HG02642 (cell line): ENCODE measurements at regions not wholly inside any gene's neighbourhood (a gene's known extent, or its start where the extent isn't known, plus 50 kb on each side); places are given as distances from the start of the nearest gene placed in this dataset.
A peak's percentile ranks its signal among the peaks of the same experiment; 100 is the strongest.
"Not testable (repeated sequence)": the region's sequence is repeated elsewhere in the genome, so short reads cannot be mapped to it uniquely, and the experiment has no call there.

ENCODE experiments used
- ATAC-seq: cut with Tn5 transposase; IDR thresholded peaks from one replicate; pipeline ENCODE4 v1.9.1; 2021; ENCODE audit warnings: mild to moderate bottlenecking; ENCODE audit not compliant: unreplicated experiment, poor library complexity

GRCh38 chr7:66413379-66414114 lies 208.4 kb downstream of the TPST1 start:
- peak; percentile 81 for ATAC-seq

- no peak for ATAC-seq
Measured at GRCh38 chr7:66415659-66416265, 210.6 kb downstream of the TPST1 start.

GRCh38 chr7:66418537-66418936 lies 210.1 kb upstream of the KCTD7 start:
- ATAC-seq, result no peak

DNA sequence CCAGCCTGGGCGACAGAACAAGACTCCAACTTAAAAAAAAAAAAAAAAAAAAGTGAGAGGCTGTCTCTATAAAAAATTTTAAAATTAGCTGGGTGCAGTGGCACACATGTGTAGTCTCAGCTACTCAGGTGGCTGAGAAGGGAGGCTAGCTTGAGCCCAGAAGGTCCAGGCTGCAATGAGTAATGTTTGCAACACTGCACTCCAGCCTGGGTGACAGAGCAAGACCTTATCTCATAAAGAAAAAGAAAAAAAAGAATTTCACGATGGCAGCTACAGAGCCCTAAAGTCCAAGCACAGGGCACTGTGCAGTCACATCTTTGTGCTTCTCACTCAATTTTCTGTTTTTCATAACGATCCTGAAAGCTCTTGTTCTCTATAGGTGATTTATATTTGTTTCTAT lies 209.5 kb upstream of the KCTD7 start:
- ATAC-seq, result no peak

DNA sequence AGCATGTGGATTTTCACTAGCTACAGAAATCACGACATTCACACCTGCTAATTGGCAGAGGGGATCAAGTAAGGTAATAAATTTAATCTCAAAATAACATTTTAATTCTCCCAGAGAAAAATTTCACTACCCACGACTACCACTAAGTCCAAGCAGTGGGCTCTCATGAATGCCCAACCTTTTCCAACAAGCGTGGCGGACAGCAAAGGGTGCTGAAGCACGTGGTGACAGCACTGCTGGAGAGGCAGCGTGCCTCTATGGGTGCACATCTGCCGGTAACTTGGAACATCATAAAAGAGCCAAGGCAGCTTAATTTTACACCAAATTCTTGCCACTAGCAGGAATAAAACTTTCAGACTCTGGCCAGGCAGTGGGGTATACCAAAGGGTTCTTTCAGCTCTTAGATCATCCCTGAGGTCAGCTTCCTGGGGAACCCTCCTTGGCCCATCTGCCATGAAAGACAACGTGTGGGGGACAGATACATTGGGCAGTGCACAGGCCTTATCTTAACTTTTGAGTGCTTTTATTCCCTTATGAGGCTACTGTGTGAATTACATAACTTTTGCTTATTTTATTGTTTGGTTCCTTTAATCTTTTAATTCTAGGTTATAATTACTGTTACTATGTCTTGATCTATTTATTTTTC lies 206.7 kb upstream of the KCTD7 start:
- no peak for ATAC-seq

DNA sequence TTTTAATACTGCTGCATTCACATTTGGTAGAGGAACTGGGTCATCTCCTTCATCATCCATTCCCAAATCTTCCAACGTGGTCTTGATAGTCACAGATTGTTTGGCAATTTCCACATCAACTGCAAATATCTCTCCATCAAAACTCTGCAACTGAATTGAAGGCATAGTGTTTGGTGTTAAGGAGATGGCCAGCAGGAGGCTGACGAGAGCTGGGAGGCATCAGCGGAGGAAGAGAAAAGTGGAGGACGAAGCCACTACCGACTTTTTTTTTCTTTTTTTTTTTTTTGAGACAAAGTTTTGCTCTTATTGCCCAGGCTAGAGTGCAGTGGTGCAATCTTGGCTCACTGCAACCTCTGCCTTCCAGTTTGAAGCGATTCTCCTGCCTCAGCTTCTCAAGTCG lies 205.0 kb upstream of the KCTD7 start:
- ATAC-seq, result no peak

- no peak for ATAC-seq
Measured at GRCh38 chr7:66426332-66426731, 202.3 kb upstream of the KCTD7 start.

DNA sequence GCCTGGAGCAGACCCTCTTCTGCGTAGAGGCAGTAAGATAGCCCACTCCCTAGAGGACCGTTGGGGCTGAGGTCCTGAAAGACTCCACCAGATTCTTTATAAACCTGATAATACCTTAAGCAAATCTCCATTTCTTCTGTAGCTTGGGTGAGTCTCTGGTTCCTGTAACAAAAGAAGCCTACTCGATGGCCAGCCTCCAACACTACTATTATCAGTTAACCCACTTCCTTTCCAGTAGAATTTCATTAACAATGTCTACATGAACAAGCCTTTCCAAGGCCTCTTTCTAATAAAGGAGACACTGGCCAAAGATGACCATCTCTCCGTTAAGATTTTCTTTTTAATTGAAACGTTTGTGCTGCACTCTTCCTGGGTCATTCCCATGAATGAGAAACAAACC lies 201.7 kb upstream of the KCTD7 start:
- ATAC-seq, result no peak

- no peak for ATAC-seq
Measured at GRCh38 chr7:66427956-66428355, 200.7 kb upstream of the KCTD7 start.

GRCh38 chr7:66429498-66430163 lies 199.1 kb upstream of the KCTD7 start:
- ATAC-seq, result no peak

DNA sequence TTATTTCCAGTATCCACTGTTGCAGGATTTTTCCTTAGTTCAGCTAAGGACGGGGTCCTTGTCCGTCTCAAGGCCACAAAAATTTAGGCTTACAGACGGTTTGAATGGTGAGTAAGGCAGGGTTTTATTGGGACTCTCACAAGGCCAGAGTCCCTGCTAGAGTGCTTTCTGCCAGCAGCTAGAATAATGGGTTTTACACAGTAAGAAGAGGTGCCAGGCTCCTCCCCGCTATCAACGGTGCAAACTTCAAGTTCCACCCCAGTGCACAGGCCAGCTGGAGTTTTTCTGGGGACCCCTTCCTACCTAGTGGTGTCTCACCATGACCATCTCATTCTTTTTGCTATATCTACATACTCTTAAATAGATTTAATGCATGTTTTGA lies 198.5 kb upstream of the KCTD7 start:
- no peak for ATAC-seq

DNA sequence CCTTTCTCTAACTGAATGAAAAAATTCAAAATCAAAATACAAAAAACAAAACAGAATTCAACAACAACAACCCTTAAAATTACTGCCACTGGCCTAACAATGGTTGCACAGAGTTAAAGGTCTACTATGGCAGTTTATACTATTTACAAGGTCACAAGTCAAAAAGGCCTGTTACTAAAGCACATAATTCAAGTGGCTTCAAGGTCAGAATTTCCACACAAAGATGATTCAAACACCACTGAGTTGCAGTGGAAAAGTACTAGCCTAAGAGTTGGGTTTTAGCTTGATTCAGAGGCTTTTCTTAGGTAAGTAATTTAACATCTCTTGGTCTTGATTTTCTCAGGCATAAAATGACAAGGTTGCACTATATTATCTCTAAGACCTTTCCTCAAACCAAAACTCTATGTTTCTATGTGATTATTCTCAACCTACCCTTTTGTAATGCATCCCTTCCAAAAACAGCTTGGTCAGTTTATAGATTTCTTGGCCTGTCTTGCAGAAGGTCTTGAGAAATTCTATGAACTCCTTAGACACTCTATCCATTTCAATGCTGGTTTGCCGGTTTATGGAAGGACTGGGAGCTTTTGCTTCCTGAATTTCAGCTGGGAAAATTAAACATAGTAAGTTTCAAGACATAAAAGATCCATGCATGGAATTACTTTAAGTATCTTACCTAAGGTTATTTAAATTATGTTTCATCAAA lies 189.8 kb upstream of the KCTD7 start:
- ATAC-seq, result not testable (repeated sequence)

DNA sequence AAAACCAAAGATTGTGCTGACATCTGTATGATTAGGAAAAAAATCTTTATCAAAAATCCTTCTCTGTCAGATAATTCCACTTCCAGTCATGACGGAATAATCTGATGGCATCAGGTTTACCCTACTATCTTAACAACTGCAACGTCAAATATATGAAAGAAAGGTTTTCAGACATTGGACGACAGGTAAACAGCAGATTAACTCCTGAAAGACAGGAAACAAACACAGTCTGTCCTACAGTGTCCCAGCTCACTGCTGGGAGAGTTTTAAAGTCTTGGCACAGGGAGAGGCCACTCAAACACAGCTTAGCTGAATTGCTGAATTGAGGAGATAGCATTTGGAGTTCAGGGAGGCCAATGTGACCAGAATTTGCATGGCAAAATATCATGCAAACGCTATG lies 186.3 kb upstream of the KCTD7 start:
- ATAC-seq, result no peak

DNA sequence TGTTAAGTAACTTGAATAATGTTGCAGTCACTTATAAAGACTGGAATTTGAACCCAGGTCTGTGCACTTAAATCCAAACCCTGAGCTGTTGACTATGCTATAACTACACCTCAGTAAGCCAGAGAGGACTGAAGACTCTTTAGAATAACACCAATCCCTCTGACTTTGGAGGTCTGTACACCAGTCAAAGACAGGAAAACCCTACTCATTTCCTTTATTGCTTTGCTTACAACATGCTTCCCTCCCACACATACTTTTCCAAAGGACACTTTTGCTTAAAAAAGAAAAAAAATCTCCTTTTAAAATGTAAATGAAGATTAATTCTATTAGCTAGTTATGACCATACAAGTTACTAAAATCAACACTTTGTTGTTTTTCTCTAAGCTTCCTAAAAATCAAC lies 184.7 kb upstream of the KCTD7 start:
- ATAC-seq, result no peak

GRCh38 chr7:66447007-66447406 lies 181.7 kb upstream of the KCTD7 start:
- not testable (repeated sequence) for ATAC-seq

- not testable (repeated sequence) for ATAC-seq
Measured at GRCh38 chr7:66450814-66451213, 177.9 kb upstream of the KCTD7 start.

GRCh38 chr7:66451713-66452112 lies 177.0 kb upstream of the KCTD7 start:
- not testable (repeated sequence) for ATAC-seq

GRCh38 chr7:66452165-66452564 lies 176.5 kb upstream of the KCTD7 start:
- ATAC-seq, result no peak

- no peak for ATAC-seq
Measured at GRCh38 chr7:66453340-66453739, 175.3 kb upstream of the KCTD7 start.

- ATAC-seq, result no peak
Measured at GRCh38 chr7:66454600-66455225, 174.0 kb upstream of the KCTD7 start.
